ENCODE measurements at regions not wholly inside any gene's neighbourhood (a gene's known extent, or its start where the extent isn't known, plus 50 kb on each side); places are given as distances from the start of the nearest gene placed in this dataset.

- WGBS, 5 donors: 54 to 66% (median 62%) methylated on average over 6 to 7 of the region's 7 CpGs
- Histone ChIP-seq H3K27me3 (replicated peaks in 1 of 7) (peaks cover 0 to 45% (median 0%) of the 10 kb centered on the region in 7 donors), H3K27ac (no peak overlapping the region), H3K9me3 (peaks cover 0 to 3% (median 0%) of the 10 kb centered on the region in 8 donors), H3K36me3 (no peaks in the 10 kb centered on the region), H3K4me3 (no peak overlapping the region), H3K4me1 (no peaks in the 10 kb centered on the region)
- TF ChIP-seq POLR2AphosphoS5 (IDR thresholded peaks at IDR 0.05) (no peak), POLR2A (IDR thresholded peaks at IDR 0.05) (no peak), CTCF (IDR thresholded peaks at IDR 0.05 in 8 of 11, conservative IDR thresholded peaks at IDR 0.05 in 3 of 11) (no peak)
- no peak for DNase-seq
- intact Hi-C loops (cut with DNase I; ENCODE audit: low total_unique reads): no loop called here
Measured at GRCh38 chr22:49429066-49429465, 398.6 kb downstream of the BRD1 start.

- Histone ChIP-seq H3K4me1 (no peaks in the 10 kb centered on the region), H3K9me3 (no peaks in the 10 kb centered on the region), H3K4me3 (no peak overlapping the region), H3K27ac (no peak overlapping the region), H3K27me3 (replicated peaks in 1 of 7) (peaks cover 0 to 34% (median 0%) of the 10 kb centered on the region in 7 donors), H3K36me3 (no peaks in the 10 kb centered on the region)
- WGBS, 5 donors: 90 to 97% (median 92%) methylated on average over 8 of the region's 8 CpGs
- no peak for TF ChIP-seq POLR2A (IDR thresholded peaks at IDR 0.05)
- TF ChIP-seq CTCF (IDR thresholded peaks at IDR 0.05 in 8 of 11, conservative IDR thresholded peaks at IDR 0.05 in 3 of 11): no peak
- TF ChIP-seq POLR2AphosphoS5 (IDR thresholded peaks at IDR 0.05): no peak
- no peak for DNase-seq
- intact Hi-C loops (cut with DNase I; ENCODE audit: low total_unique reads): no loop called here
Measured at GRCh38 chr22:49427941-49428340, 399.7 kb downstream of the BRD1 start.

GRCh38 chr22:49427341-49427740 lies 400.3 kb downstream of the BRD1 start:
- Histone ChIP-seq H3K9me3 (peaks cover 0 to 2% (median 0%) of the 10 kb centered on the region in 8 donors), H3K27me3 (replicated peaks in 1 of 7) (peaks cover 0 to 28% (median 0%) of the 10 kb centered on the region in 7 donors), H3K4me1 (no peaks in the 10 kb centered on the region), H3K4me3 (no peak overlapping the region), H3K27ac (no peak overlapping the region), H3K36me3 (no peaks in the 10 kb centered on the region)
- no peak for TF ChIP-seq CTCF (IDR thresholded peaks at IDR 0.05 in 8 of 11, conservative IDR thresholded peaks at IDR 0.05 in 3 of 11)
- TF ChIP-seq POLR2AphosphoS5 (IDR thresholded peaks at IDR 0.05): no peak
- no peak for TF ChIP-seq POLR2A (IDR thresholded peaks at IDR 0.05)
- intact Hi-C loops (cut with DNase I; ENCODE audit: low total_unique reads): no loop called here
- WGBS, 5 donors: 79 to 89% (median 82%) methylated on average over 1 to 5 of the region's 5 CpGs
- no peak for DNase-seq

- 90 to 94% (median 91%) methylated on average over 9 of the region's 9 CpGs for WGBS, 5 donors
- TF ChIP-seq CTCF (IDR thresholded peaks at IDR 0.05 in 8 of 11, conservative IDR thresholded peaks at IDR 0.05 in 3 of 11) (no peak), POLR2A (IDR thresholded peaks at IDR 0.05) (no peak), POLR2AphosphoS5 (IDR thresholded peaks at IDR 0.05) (no peak)
- DNase-seq: no peak
Measured at GRCh38 chr22:49426618-49427266, 400.9 kb downstream of the BRD1 start.

More at GRCh38 chr22:49426618-49427266, 400.9 kb downstream of the BRD1 start:
- Histone ChIP-seq H3K9me3 (peaks cover 0 to 7% (median 1%) of the 10 kb centered on the region in 8 donors), H3K4me3 (no peak overlapping the region), H3K36me3 (no peaks in the 10 kb centered on the region), H3K27ac (no peak overlapping the region), H3K27me3 (replicated peaks in 1 of 7) (peaks cover 0 to 25% (median 0%) of the 10 kb centered on the region in 7 donors), H3K4me1 (no peaks in the 10 kb centered on the region)
- intact Hi-C loops (cut with DNase I; ENCODE audit: low total_unique reads): no loop called here

Measured in spleen (tissue), 11 donors.